ENCODE measurements at regions not wholly inside any gene's neighbourhood (a gene's known extent, or its start where the extent isn't known, plus 50 kb on each side); places are given as distances from the start of the nearest gene placed in this dataset.

DNA sequence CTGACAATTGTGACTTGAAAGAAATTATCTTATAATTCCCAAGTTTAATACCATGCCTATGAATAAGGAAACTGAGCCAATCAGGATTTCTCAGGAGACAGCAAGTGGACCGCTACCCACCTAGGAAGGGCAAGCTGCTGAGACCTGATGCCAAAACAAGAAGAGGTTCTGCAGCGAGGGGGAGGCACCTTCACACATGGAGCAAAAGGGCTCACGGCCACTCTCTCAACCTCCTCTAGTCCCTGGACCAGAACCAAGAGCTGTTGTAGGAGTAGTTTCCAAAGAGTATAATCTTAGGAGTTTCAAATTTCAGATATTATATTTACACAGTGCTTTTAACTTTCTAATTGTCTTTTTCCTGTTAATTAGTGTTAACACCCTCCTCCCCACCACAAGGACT, 154.7 kb upstream of the ETAA1 start:
- no peak overlapping the region for H3K4me3 ChIP-seq (ENCODE audit: low read depth in 2 of 2, low read length in 2 of 2)
- in situ Hi-C loops (cut with HindIII; ENCODE audit: low pct_unique_long_range_greater_than_20kb, low sequenced_read_pairs) = no loop called here
- ChIA-PET POLR2A (no interaction called here), CTCF (no interaction called here)
- no peaks in the 10 kb centered on the region for H3K4me1 ChIP-seq (ENCODE audit: control insufficient read depth, insufficient read depth, low read length)
- DNase-seq (ENCODE audit: low read depth, low spot score) (no peak), ATAC-seq (no peak)
- BruUV-seq (replicated peaks) = no TSS peak
- TF ChIP-seq, protein P1, sequence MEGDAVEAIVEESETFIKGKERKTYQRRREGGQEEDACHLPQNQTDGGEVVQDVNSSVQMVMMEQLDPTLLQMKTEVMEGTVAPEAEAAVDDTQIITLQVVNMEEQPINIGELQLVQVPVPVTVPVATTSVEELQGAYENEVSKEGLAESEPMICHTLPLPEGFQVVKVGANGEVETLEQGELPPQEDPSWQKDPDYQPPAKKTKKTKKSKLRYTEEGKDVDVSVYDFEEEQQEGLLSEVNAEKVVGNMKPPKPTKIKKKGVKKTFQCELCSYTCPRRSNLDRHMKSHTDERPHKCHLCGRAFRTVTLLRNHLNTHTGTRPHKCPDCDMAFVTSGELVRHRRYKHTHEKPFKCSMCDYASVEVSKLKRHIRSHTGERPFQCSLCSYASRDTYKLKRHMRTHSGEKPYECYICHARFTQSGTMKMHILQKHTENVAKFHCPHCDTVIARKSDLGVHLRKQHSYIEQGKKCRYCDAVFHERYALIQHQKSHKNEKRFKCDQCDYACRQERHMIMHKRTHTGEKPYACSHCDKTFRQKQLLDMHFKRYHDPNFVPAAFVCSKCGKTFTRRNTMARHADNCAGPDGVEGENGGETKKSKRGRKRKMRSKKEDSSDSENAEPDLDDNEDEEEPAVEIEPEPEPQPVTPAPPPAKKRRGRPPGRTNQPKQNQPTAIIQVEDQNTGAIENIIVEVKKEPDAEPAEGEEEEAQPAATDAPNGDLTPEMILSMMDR (IDR thresholded peaks at IDR 0.05) = no peak
- no peak for TF ChIP-seq TCF7L2 (IDR thresholded peaks at IDR 0.05; ENCODE audit: low read depth, low read length)
- TF ChIP-seq POLR2AphosphoS5 (IDR thresholded peaks at IDR 0.05; ENCODE audit: low read depth, low read length) = no peak
- TF ChIP-seq SIN3A (IDR thresholded peaks at IDR 0.05; ENCODE audit: borderline replicate concordance, insufficient read depth, low read depth, low read length) = no peak
- TF ChIP-seq, protein P2, sequence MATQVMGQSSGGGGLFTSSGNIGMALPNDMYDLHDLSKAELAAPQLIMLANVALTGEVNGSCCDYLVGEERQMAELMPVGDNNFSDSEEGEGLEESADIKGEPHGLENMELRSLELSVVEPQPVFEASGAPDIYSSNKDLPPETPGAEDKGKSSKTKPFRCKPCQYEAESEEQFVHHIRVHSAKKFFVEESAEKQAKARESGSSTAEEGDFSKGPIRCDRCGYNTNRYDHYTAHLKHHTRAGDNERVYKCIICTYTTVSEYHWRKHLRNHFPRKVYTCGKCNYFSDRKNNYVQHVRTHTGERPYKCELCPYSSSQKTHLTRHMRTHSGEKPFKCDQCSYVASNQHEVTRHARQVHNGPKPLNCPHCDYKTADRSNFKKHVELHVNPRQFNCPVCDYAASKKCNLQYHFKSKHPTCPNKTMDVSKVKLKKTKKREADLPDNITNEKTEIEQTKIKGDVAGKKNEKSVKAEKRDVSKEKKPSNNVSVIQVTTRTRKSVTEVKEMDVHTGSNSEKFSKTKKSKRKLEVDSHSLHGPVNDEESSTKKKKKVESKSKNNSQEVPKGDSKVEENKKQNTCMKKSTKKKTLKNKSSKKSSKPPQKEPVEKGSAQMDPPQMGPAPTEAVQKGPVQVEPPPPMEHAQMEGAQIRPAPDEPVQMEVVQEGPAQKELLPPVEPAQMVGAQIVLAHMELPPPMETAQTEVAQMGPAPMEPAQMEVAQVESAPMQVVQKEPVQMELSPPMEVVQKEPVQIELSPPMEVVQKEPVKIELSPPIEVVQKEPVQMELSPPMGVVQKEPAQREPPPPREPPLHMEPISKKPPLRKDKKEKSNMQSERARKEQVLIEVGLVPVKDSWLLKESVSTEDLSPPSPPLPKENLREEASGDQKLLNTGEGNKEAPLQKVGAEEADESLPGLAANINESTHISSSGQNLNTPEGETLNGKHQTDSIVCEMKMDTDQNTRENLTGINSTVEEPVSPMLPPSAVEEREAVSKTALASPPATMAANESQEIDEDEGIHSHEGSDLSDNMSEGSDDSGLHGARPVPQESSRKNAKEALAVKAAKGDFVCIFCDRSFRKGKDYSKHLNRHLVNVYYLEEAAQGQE (IDR thresholded peaks at IDR 0.05; ENCODE audit: insufficient read depth in 1 of 2, low read depth in 2 of 2, low read length in 1 of 2) = no peak
- H3K27ac ChIP-seq (ENCODE audit: low read length) = no peak overlapping the region
- H3K36me3 ChIP-seq (ENCODE audit: control insufficient read depth, insufficient read depth, low read length) = no peaks in the 10 kb centered on the region
- intact Hi-C loops (cut with micrococcal nuclease; ENCODE audit: unreplicated experiment) = no loop called here
- H3K9me3 ChIP-seq (ENCODE audit: control insufficient read depth, insufficient read depth, low read depth, low read length) = no peaks in the 10 kb centered on the region
- H3K27me3 ChIP-seq (ENCODE audit: control insufficient read depth, insufficient read depth, low read length) = no peaks in the 10 kb centered on the region; the same call in 1 of the 2 replicates

DNA sequence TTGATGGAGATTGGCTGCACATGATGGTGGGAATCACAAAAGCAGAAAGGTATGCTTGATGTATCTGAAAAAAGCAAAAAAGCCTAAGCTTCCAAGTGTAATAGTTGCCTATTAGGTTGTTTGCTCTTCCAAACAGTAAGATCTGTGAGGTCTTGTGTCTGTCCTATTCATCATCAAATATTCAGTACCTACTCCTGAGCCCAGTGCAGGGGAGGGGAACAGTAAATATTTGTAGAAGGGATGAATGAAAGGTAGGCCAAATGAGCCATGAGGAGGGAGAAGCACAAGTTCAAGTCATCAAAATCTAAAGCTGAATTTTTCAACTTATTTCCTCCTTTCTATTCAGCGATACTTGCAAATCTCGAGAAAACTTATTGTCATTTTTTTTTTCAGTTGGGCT, 153.2 kb upstream of the ETAA1 start:
- no TSS peak for BruUV-seq (replicated peaks)
- Histone ChIP-seq H3K27me3 (ENCODE audit: control insufficient read depth, insufficient read depth, low read length) (no peaks in the 10 kb centered on the region; the same call in 1 of the 2 replicates), H3K4me1 (ENCODE audit: control insufficient read depth, insufficient read depth, low read length) (no peaks in the 10 kb centered on the region), H3K9me3 (ENCODE audit: control insufficient read depth, insufficient read depth, low read depth, low read length) (no peaks in the 10 kb centered on the region), H3K4me3 (ENCODE audit: low read depth in 2 of 2, low read length in 2 of 2) (no peak overlapping the region), H3K27ac (ENCODE audit: low read length) (no peak overlapping the region), H3K36me3 (ENCODE audit: control insufficient read depth, insufficient read depth, low read length) (no peaks in the 10 kb centered on the region)
- intact Hi-C loops (cut with micrococcal nuclease; ENCODE audit: unreplicated experiment) = no loop called here
- DNase-seq (ENCODE audit: low read depth, low spot score) = no peak
- POLR2A ChIA-PET = no interaction called here
- CTCF ChIA-PET = no interaction called here
- no peak for ATAC-seq
- in situ Hi-C loops (cut with HindIII; ENCODE audit: low pct_unique_long_range_greater_than_20kb, low sequenced_read_pairs) = no loop called here
- TF ChIP-seq SIN3A (IDR thresholded peaks at IDR 0.05; ENCODE audit: borderline replicate concordance, insufficient read depth, low read depth, low read length) (no peak), TCF7L2 (IDR thresholded peaks at IDR 0.05; ENCODE audit: low read depth, low read length) (no peak), POLR2AphosphoS5 (IDR thresholded peaks at IDR 0.05; ENCODE audit: low read depth, low read length) (no peak)
- TF ChIP-seq, protein P2 (IDR thresholded peaks at IDR 0.05; ENCODE audit: insufficient read depth in 1 of 2, low read depth in 2 of 2, low read length in 1 of 2) = no peak
